ENCODE measurements at regions not wholly inside any gene's neighbourhood (a gene's known extent, or its start where the extent isn't known, plus 50 kb on each side); places are given as distances from the start of the nearest gene placed in this dataset.

DNA sequence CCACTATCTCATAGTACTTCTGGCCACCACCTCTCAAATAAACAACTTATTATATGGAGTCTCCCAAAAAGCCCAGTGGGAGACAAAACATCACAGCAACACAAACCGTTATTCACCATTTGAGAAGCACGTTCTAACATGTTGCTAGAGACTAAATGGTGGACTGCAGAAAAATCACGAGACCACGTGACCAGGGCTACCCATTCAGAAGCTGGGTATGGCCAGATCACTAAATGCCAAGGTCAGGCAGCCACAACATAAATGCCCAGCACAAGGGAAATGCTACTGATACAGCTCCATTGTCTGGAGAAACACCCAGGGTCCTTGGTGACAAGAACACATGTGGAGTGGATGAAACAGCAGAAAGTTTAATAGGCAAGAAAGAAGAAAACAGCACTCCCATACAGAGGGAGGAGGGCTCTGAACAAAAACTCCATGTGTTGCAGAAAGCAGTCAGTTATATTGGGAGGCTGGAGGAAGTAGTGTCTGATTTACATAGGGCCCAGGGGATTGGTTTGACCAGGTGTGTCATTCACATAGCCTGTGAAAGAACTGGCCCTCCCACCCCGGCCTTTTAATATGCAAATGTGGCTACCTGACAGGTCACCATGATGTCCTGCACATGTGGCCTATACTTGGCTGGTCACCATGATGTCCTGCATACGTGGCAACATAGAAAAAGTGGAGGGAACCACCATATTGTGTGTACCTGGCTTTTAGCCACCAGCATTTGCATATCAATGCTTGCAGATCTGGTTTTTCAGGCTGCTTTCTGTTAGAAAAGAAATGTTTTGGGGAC lies 97.2 kb downstream of the TRIM36 start:
- peaks cover 51% of the 10 kb centered on the region for H3K27me3 Mint-ChIP-seq (ENCODE audit: low read depth)
- no peak for DNase-seq

GRCh38 chr5:115070737-115071136 lies 99.0 kb downstream of the TRIM36 start:
- DNase-seq (no peak), ATAC-seq (replicated peaks in 1 of 2) (peak in 1 of 2 donors; percentile 61)
- Mint-ChIP-seq H3K9me3 (peaks cover 0 to 7% of the 10 kb centered on the region in 2 donors), H3K27ac (no peak overlapping the region), H3K4me3 (peak overlapping the region in 1 of 2 donors; percentile 19), H3K4me1 (ENCODE audit: low read depth) (peaks cover 21% of the 10 kb centered on the region), H3K27me3 (ENCODE audit: low read depth) (peaks cover 56% of the 10 kb centered on the region), H3K36me3 (ENCODE audit: insufficient read depth in 2 of 2) (peaks cover 3 to 5% of the 10 kb centered on the region in 2 donors)

More for the DNA sequence above, 97.2 kb downstream of the TRIM36 start:
- peaks cover 0 to 7% of the 10 kb centered on the region in 2 donors for H3K9me3 Mint-ChIP-seq
- H3K4me3 Mint-ChIP-seq: no peak overlapping the region
- ATAC-seq (replicated peaks in 1 of 2): no peak
- H3K36me3 Mint-ChIP-seq (ENCODE audit: insufficient read depth in 2 of 2): peaks cover 3 to 5% of the 10 kb centered on the region in 2 donors
- H3K4me1 Mint-ChIP-seq (ENCODE audit: low read depth): peaks cover 21% of the 10 kb centered on the region
- H3K27ac Mint-ChIP-seq: no peak overlapping the region

GRCh38 chr5:115069087-115069968 lies 100.4 kb downstream of the TRIM36 start:
- peaks cover 21% of the 10 kb centered on the region for H3K4me1 Mint-ChIP-seq (ENCODE audit: low read depth)
- ATAC-seq (replicated peaks in 1 of 2) (peak; percentile 27 to 63), DNase-seq (peak; percentile 6 to 22)
- peaks cover 0 to 7% of the 10 kb centered on the region in 2 donors for H3K9me3 Mint-ChIP-seq
- peak overlapping the region; percentile 75 for H3K27ac Mint-ChIP-seq
- peak overlapping the region; percentile 2 to 54 for H3K4me3 Mint-ChIP-seq
- peaks cover 3 to 5% of the 10 kb centered on the region in 2 donors for H3K36me3 Mint-ChIP-seq (ENCODE audit: insufficient read depth in 2 of 2)
- H3K27me3 Mint-ChIP-seq (ENCODE audit: low read depth): peaks cover 45% of the 10 kb centered on the region

- peak; percentile 75 to 80 for ATAC-seq (replicated peaks in 1 of 2)
- Mint-ChIP-seq H3K27ac (peak overlapping the region; percentile 75), H3K36me3 (ENCODE audit: insufficient read depth in 2 of 2) (peaks cover 3 to 5% of the 10 kb centered on the region in 2 donors), H3K4me3 (peak overlapping the region; percentile 2 to 54), H3K27me3 (ENCODE audit: low read depth) (peaks cover 37% of the 10 kb centered on the region), H3K4me1 (ENCODE audit: low read depth) (peaks cover 21% of the 10 kb centered on the region), H3K9me3 (peaks cover 0 to 7% of the 10 kb centered on the region in 2 donors)
- peak; percentile 41 to 52 for DNase-seq
Measured at GRCh38 chr5:115068239-115069086, 101.2 kb downstream of the TRIM36 start.

GRCh38 chr5:115064380-115064779 lies 105.3 kb downstream of the TRIM36 start:
- no peak for DNase-seq
- Mint-ChIP-seq H3K36me3 (ENCODE audit: insufficient read depth in 2 of 2) (peaks cover 3 to 5% of the 10 kb centered on the region in 2 donors), H3K27me3 (ENCODE audit: low read depth) (peaks cover 8% of the 10 kb centered on the region), H3K9me3 (peaks cover 0 to 7% of the 10 kb centered on the region in 2 donors), H3K27ac (no peak overlapping the region), H3K4me3 (no peak overlapping the region), H3K4me1 (ENCODE audit: low read depth) (peaks cover 14% of the 10 kb centered on the region)
- ATAC-seq (replicated peaks in 1 of 2): no peak

DNA sequence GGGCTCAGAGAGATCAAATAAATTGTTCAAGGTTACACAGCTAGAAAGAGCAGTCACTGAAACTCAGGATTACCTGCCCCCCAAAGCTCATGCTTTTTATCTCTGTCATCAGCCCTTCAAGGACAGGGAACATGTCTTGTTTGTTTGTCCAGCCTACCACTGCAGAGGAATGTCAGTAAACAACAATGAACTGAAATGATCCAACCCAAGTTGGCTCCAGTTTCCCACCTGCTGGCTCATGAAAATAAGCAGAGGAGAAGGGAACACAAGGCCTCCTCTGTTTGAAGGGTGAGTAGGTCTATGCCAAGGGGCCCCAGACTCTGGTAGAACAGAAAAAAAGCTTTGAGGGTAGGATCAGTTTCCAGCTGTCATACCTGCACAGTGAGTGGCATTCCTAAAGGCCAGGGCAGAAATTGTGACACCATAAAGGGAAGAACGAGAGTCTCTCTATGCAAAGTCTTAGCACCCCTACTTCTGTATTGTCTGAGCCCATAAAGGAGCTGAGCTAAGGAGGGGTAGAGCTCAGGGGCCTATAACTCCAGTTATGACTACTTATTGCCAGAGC lies 115.2 kb downstream of the TRIM36 start:
- no peak overlapping the region for H3K27ac Mint-ChIP-seq
- H3K9me3 Mint-ChIP-seq: peaks cover 0 to 4% of the 10 kb centered on the region in 2 donors
- no peak for DNase-seq
- ATAC-seq (replicated peaks in 1 of 2): no peak
- no peak overlapping the region for H3K4me3 Mint-ChIP-seq
- H3K4me1 Mint-ChIP-seq (ENCODE audit: low read depth): no peaks in the 10 kb centered on the region
- H3K36me3 Mint-ChIP-seq (ENCODE audit: insufficient read depth in 2 of 2): no peaks in the 10 kb centered on the region
- H3K27me3 Mint-ChIP-seq (ENCODE audit: low read depth): peaks cover 15% of the 10 kb centered on the region

- no peaks in the 10 kb centered on the region for H3K4me1 Mint-ChIP-seq (ENCODE audit: low read depth)
- peaks cover 12% of the 10 kb centered on the region for H3K27me3 Mint-ChIP-seq (ENCODE audit: low read depth)
- DNase-seq (no peak), ATAC-seq (replicated peaks in 1 of 2) (no peak)
- no peak overlapping the region for H3K27ac Mint-ChIP-seq
- no peaks in the 10 kb centered on the region for H3K36me3 Mint-ChIP-seq (ENCODE audit: insufficient read depth in 2 of 2)
- H3K9me3 Mint-ChIP-seq: peaks cover 0 to 4% of the 10 kb centered on the region in 2 donors
- no peak overlapping the region for H3K4me3 Mint-ChIP-seq
Measured at GRCh38 chr5:115052948-115053347, 116.8 kb downstream of the TRIM36 start.

DNA sequence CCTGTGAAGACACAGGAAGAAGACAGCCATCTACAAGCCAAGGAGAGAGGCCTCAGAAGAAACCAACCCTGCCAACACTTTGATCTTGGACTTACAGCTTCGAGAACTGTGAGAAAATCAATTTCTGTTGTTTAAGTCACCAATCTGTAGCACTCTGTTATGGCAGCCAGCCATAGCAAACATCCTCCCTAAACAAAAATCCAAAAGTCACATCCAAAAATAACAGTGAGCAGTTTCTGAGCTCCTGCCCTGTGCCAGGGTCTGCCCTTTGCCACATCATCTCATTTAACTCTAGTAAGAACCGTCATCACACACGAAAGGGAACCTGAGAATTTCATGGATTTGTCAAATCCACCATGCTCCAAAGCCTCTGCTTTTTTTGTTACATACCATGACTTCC lies 118.8 kb downstream of the TRIM36 start:
- Mint-ChIP-seq H3K27ac (no peak overlapping the region), H3K27me3 (ENCODE audit: low read depth) (peaks cover 11% of the 10 kb centered on the region), H3K9me3 (peaks cover 0 to 3% of the 10 kb centered on the region in 2 donors), H3K36me3 (ENCODE audit: insufficient read depth in 2 of 2) (no peaks in the 10 kb centered on the region), H3K4me1 (ENCODE audit: low read depth) (no peaks in the 10 kb centered on the region), H3K4me3 (no peak overlapping the region)
- ATAC-seq (replicated peaks in 1 of 2) (no peak), DNase-seq (no peak)

DNA sequence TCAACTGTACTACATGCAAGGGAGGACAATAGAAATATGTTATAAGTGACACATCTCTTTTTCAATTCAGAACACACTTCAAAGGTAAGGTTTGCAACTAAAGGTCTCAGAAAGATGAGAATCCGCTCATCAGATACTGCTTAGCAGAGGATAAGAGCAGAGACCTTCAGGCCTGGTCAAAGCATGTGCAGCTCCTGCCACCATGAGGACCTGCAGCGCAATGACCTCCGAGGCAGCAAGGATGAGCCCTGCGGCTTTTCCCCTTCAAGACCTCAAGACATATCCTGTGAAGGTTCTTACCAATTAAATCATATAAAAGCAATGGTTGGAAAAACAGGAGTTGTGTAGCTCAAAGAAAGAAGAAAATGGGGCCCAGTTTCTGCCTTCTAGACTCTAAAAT lies 135.8 kb downstream of the TRIM36 start:
- DNase-seq: no peak
- H3K27me3 Mint-ChIP-seq (ENCODE audit: low read depth): no peaks in the 10 kb centered on the region

DNA sequence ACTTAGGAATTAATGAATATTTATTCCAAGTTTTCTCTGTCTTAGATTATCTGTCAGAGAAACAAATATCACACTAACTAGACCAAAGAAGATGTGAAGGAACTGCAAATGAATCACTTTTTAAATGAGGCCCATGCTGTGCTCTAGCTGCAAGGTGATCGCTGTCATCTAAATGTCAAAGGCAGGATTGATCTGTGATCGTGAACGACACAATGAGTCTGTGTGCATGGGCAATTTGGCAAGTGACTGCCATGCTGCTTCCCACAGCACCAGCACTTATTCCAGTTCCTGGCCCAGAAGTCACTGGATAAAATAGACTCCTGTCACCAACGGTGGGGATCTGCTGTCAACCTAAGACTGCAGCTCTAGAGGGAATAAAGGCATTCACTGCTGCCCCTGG lies 141.2 kb downstream of the TRIM36 start:
- H3K27me3 Mint-ChIP-seq (ENCODE audit: low read depth): peaks cover 11% of the 10 kb centered on the region

More for the DNA sequence above, 135.8 kb downstream of the TRIM36 start:
- Mint-ChIP-seq H3K9me3 (peaks cover 2 to 8% of the 10 kb centered on the region in 2 donors), H3K27ac (no peak overlapping the region), H3K36me3 (ENCODE audit: insufficient read depth in 2 of 2) (no peaks in the 10 kb centered on the region), H3K4me1 (ENCODE audit: low read depth) (no peaks in the 10 kb centered on the region), H3K4me3 (no peak overlapping the region)
- ATAC-seq (replicated peaks in 1 of 2): no peak

GRCh38 chr5:115024922-115025321 lies 144.8 kb downstream of the TRIM36 start:
- peaks cover 11% of the 10 kb centered on the region for H3K27me3 Mint-ChIP-seq (ENCODE audit: low read depth)
- H3K9me3 Mint-ChIP-seq: peaks cover 0 to under 1% of the 10 kb centered on the region in 2 donors
- H3K4me1 Mint-ChIP-seq (ENCODE audit: low read depth): no peaks in the 10 kb centered on the region

More for the DNA sequence above, 141.2 kb downstream of the TRIM36 start:
- no peaks in the 10 kb centered on the region for H3K9me3 Mint-ChIP-seq
- ATAC-seq (replicated peaks in 1 of 2) (no peak), DNase-seq (no peak)
- no peak overlapping the region for H3K27ac Mint-ChIP-seq
- no peaks in the 10 kb centered on the region for H3K36me3 Mint-ChIP-seq (ENCODE audit: insufficient read depth in 2 of 2)
- no peaks in the 10 kb centered on the region for H3K4me1 Mint-ChIP-seq (ENCODE audit: low read depth)
- no peak overlapping the region for H3K4me3 Mint-ChIP-seq

DNA sequence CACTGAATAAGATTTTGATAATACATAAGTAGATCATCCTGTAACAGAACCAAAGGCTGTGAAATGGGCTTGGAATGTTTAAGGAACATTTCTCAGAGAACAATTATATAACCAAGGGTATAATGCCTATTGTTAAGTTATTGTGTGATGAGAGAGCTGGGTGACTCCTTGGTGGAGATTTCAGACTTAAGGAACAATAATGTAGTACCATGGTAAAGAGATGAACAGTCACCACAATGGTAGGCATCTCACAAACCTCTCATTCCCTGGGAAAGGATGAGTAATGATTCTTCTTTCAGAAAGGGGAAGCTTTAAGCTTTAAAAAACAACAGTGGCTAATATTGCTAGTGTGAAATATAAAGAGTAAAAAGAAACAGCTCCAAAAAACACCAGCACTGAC lies 147.4 kb downstream of the TRIM36 start:
- Mint-ChIP-seq H3K9me3 (peaks cover 0 to 2% of the 10 kb centered on the region in 2 donors), H3K4me1 (ENCODE audit: low read depth) (no peaks in the 10 kb centered on the region), H3K27ac (no peak overlapping the region), H3K36me3 (ENCODE audit: insufficient read depth in 2 of 2) (peaks cover 0 to 2% of the 10 kb centered on the region in 2 donors), H3K27me3 (ENCODE audit: low read depth) (peaks cover 11% of the 10 kb centered on the region), H3K4me3 (no peak overlapping the region)
- DNase-seq (no peak), ATAC-seq (replicated peaks in 1 of 2) (no peak)

More at GRCh38 chr5:115024922-115025321, 144.8 kb downstream of the TRIM36 start:
- no peak for ATAC-seq (replicated peaks in 1 of 2)
- Mint-ChIP-seq H3K36me3 (ENCODE audit: insufficient read depth in 2 of 2) (peaks cover 0 to under 1% of the 10 kb centered on the region in 2 donors), H3K27ac (no peak overlapping the region), H3K4me3 (no peak overlapping the region)
- no peak for DNase-seq
